Stimulated activated CD8-positive, alpha-beta memory T cell treated with anti-CD3 and anti-CD28 coated beads, Interleukin-4, amount 100 ng/mL, for 48 hours (primary cell): ENCODE measurements at regions not wholly inside any gene's neighbourhood (a gene's known extent, or its start where the extent isn't known, plus 50 kb on each side); places are given as distances from the start of the nearest gene placed in this dataset.

Experiments
- DNase-seq: peaks from one replicate; pipeline ENCODE4 v3.0.0-alpha.2; 2020

GRCh38 chr2:145652036-145652435, 1132.1 kb upstream of the ZEB2 start:
- no peak for DNase-seq

GRCh38 chr2:145650226-145650625, 1130.3 kb upstream of the ZEB2 start:
- DNase-seq: no peak

- DNase-seq: no peak
Measured at GRCh38 chr2:145649061-145649460, 1129.1 kb upstream of the ZEB2 start.

- no peak for DNase-seq
Measured at GRCh38 chr2:145644820-145645302, 1124.9 kb upstream of the ZEB2 start.

- DNase-seq: no peak
Measured at GRCh38 chr2:145638675-145639074, 1118.8 kb upstream of the ZEB2 start.

- DNase-seq: no peak
Measured at GRCh38 chr2:145635706-145636427, 1115.9 kb upstream of the ZEB2 start.

- no peak for DNase-seq
Measured at GRCh38 chr2:145631561-145631960, 1111.6 kb upstream of the ZEB2 start.

GRCh38 chr2:145626301-145626700, 1106.4 kb upstream of the ZEB2 start:
- DNase-seq: no peak

- DNase-seq: no peak
Measured at GRCh38 chr2:145625111-145625510, 1105.2 kb upstream of the ZEB2 start.

- no peak for DNase-seq
Measured at GRCh38 chr2:145623136-145623535, 1103.2 kb upstream of the ZEB2 start.

GRCh38 chr2:145622285-145622684, 1102.4 kb upstream of the ZEB2 start:
- no peak for DNase-seq

GRCh38 chr2:145617906-145618305, 1098.0 kb upstream of the ZEB2 start:
- DNase-seq: no peak

GRCh38 chr2:145617420-145617819, 1097.5 kb upstream of the ZEB2 start:
- DNase-seq: no peak

- DNase-seq: no peak
Measured at GRCh38 chr2:145615626-145616025, 1095.7 kb upstream of the ZEB2 start.

- no peak for DNase-seq
Measured at GRCh38 chr2:145609951-145610350, 1090.0 kb upstream of the ZEB2 start.

- no peak for DNase-seq
Measured at GRCh38 chr2:145601361-145601925, 1081.5 kb upstream of the ZEB2 start.

- no peak for DNase-seq
Measured at GRCh38 chr2:145600811-145601210, 1080.9 kb upstream of the ZEB2 start.

GRCh38 chr2:145599756-145600155, 1079.8 kb upstream of the ZEB2 start:
- DNase-seq: no peak

GRCh38 chr2:145598434-145598833, 1078.5 kb upstream of the ZEB2 start:
- DNase-seq: no peak

GRCh38 chr2:145597809-145598208, 1077.9 kb upstream of the ZEB2 start:
- no peak for DNase-seq

GRCh38 chr2:145597006-145597405, 1077.1 kb upstream of the ZEB2 start:
- no peak for DNase-seq

- no peak for DNase-seq
Measured at GRCh38 chr2:145596416-145596815, 1076.5 kb upstream of the ZEB2 start.

- no peak for DNase-seq
Measured at GRCh38 chr2:145595296-145595695, 1075.4 kb upstream of the ZEB2 start.

GRCh38 chr2:145593991-145594614, 1074.2 kb upstream of the ZEB2 start:
- DNase-seq: no peak
